AML-193 (cell line): ENCODE measurements at regions not wholly inside any gene's neighbourhood (a gene's known extent, or its start where the extent isn't known, plus 50 kb on each side); places are given as distances from the start of the nearest gene placed in this dataset.
"Not testable (repeated sequence)": the region's sequence is repeated elsewhere in the genome, so short reads cannot be mapped to it uniquely, and the experiment has no call there.

ENCODE experiments used
- DNase-seq, 2 experiments: peaks; one replicate each; lab custom pipeline; 2025; lab: John Stamatoyannopoulos, UW

DNA sequence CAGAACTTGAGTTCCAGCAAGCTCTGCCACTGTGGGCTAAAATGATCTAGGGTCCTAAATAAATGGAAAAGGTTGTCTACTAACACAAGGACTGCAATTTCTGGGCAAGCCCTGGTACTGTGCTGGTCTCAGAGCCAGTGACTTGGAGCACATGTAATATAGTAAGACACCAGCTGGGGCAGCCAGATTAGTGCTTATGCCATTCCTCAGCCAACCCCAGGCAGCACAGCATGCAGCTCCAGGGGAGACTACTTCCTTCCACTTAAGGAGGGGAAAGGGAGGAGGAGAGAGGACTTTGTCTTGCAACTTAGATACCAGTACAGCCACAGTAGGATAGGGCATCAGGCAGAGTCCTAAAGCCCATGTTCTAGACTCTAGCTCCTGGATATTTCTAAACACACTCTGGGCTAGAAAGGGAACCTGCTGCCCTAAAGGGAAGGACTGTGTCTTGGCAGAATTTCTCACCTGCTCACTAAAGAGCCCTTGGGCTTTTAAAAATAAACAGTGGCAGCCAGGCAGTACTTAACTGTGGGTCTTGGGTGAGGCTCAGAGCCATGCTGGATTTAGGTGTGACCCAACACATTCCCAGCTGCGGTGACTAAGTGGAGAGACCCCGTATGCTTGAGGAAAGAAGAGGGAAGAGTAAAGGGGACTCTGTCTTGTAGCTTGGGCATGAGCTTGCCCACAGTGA is 223.7 kb upstream of the BCHE start:
- no peak for DNase-seq

DNA sequence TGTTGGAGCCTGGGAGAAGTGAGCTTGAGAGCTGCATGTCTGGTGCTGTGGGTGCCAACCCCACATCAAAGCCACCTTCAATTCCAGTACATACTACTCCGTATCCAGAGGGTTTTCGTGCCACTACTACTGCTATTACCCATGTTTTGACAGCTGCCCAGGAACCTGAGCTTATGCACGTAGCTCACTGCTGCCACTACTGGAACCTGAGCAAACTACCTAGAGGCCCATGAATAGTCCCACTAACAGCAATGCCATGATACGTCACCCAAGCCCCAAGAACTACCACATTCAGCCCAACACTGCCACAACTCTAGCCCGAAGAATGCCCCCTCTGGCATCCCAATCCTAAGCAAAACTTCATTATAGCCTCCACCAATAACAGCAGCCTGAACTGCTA is 215.2 kb upstream of the BCHE start:
- DNase-seq, result no peak

DNA sequence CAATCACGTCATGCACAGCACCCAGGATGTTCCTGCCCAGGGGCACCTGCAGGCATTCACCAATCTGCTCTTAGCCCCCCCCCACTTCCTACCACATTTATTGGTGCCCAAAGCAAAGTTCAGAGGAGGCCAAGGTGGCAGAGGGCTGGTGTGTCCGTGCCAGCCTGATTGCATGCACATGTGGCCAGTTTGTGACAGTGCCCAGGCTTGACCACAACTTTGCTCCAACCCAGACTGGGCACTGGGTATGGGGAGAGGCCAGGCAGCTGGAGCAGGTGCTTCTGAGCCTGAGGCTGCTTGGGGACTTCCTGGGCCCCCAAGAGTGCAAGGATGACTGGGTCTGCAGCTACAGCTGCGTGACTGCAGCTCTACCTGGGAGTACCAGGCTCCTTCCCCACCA is 192.3 kb upstream of the BCHE start:
- DNase-seq, result no peak

DNA sequence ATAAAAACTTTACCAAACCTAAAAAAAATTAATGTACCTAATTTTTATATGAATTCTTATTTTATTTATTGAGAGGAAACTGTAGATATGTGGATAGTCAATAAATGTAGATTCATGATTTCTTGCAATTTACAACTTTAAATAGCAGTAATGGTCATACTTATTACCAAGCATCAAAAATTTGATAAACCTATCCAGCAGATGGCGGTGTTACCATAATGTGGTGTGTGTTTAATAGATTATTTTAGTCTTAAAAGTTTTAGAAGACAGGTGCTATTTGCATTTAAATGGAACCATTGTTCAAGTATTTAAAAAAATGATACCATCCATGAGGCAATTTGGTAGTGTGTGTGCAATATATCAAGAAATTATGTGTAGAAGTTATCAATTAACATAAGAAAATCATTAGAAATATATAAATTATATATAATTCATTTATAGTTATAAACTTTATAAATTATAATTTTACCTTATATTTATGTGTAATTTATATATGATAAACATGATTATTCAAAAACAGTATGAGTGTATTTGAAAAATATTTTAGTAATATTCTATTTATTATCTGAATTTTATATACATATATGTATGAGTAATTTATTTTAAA is 176.0 kb upstream of the BCHE start:
- DNase-seq, result peak; percentile 37 to 40

DNA sequence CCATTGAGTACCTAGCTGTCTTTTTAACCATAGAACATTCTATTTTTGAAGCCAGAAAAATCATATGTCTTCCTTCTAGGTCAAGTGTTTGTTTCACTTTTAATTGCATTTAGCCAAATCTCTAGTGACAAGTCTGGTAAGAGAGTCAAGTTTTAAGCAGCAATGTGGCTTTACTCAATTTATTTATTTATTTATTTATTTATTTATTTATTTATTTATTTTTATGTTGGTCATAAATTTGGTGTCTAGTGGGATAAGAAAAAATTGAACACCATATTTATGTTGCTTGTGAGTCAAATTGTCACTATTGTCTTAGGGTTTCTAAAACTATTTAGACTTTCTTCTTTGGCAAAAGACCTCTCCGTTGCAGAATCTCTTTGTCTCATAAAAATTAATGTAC is 174.5 kb upstream of the BCHE start:
- DNase-seq, result no peak

DNA sequence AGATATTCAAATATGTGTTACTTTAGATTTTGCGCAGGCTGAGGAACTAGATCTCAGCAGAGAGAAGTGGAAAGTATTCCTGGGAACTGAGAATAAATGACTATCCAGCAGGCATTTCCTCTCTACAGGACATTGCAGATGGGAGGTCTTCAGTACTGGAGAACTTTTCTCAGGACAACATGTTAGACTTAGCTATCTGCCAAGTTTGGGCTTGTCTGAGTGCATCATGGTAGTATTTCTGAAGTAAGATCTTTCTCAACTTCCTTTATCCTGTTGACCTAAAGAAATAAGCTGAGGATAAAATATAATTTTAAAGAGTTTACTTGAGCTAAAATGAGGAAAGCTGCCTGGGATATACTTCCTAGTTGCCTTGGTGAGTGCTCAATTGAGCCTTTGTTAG is 167.9 kb upstream of the BCHE start:
- no peak for DNase-seq

DNA sequence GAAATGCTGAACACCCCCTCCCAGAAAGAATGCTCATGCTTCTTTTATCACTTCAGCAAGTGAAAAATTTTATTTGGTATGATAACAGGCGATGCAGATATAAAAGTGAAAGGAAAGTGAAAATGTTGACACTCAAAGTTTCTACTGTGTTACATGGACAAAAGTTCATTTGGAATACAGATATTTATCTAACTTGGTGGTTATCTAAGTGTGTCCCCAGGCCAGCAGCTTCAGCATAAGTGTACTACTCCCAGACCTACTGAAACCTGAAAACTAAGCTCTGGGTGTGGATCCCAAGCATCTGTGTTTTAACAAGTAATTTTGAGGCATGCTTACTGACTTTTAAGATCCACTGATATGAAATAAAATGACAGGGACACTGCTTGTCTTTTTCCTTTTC is 157.1 kb upstream of the BCHE start:
- no peak for DNase-seq

DNA sequence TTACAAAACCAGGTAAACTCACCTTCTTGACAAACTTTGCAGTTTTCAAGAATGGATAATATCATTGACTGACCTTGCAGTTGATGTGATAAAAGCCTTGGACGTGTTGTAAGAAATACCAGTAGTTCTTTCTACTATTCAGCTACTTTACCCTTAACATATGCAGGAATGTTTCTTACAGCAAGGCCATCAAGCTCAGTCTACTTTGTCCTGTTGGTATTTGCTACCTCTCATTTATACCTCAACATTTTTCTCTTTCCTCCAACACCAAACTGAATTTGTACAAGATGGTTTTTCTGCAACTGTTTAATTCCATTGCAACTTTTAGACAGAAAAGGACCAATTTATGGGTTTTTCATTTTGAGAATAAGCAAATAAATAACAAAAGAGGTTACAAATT is 147.4 kb upstream of the BCHE start:
- no peak for DNase-seq

DNA sequence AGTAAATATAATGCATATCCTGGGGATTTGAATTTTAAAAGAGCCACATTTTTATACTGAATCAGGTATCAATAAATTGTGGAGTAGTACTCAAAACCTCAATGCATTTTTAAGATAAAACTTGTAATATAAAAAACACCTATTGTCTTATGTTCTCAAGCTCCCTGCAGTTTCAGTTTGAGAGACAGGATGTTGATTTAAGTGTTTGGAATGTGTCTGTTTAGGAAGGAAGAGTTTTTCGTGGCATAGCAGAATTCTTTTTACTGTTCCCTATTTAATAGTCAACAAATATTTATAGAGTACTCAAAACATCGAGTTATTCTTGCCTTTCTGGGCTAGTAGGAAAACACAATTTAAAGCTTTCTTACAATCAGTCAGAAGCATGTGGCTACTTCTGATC is 146.1 kb upstream of the BCHE start:
- DNase-seq, result no peak

DNA sequence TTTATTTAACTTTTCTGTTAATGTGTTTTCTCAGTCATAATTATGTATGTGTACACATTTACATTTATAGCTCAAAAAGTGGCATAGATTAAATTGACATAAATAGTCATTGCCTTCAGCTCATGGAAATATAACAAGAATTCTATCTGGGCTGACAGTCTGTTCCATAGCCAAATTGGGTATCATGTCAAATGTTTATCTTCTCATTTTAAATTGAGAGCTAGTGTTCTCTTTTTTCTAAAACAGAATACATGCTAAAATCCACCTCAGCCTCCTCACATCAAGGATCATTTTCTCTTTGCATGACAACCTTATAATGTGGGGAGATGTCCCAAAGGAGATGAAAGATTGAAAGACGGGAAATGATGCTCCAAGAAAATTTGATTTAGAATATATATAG is 144.1 kb upstream of the BCHE start:
- DNase-seq, result no peak

DNA sequence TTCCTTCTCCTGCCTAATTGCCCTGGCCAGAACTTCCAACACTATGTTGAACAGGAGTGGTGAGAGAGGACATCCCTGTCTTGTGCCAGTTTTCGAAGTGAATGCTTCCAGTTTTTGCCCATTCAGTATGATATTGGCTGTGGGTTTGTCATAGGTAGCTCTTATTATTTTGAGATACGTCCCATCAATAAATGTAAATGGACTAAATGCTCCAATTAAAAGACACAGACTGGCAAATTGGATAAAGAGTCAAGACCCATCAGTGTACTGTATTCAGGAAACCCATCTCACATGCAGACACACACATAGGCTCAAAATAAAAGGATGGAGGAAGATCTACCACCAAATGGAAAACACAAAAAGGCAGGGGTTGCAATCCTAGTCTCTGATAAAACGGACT is 123.6 kb upstream of the BCHE start:
- not testable (repeated sequence) for DNase-seq

DNA sequence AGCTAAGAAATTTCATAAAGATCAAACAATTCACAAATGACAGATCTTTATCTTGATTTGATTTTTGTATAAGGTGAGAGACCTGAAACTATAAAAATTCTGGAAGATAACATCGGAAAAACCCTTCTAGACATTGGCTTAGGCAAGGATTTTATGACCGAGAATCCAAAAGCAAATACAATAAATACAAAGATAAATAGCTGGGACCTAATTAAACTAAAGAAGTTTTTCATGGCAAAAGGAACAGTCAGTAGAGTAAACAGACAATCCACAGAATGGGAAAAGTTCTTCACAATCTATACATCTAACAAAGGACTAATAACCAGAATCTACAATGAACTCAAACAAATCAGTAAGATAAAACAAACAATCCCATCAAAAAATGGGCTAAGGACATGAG is 116.9 kb upstream of the BCHE start:
- DNase-seq, result no peak

DNA sequence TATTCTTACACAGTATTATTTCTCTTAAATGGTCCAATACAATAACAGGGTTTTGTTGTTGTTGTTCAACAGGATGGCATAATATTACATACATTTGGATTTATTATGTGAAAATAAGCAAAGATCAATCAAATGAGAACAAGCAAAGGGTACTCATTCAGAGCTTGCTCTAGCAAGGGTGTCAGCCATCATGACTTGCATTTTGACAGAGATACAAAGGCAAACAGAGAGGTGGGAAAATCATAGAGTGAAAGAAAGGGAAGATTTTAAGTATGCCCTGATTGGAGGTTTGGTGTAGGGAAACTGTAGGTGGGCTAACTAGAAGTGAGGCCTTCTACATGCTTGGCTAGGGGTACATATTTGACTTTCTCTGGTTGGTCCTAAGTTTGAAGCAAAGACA is 109.1 kb upstream of the BCHE start:
- no peak for DNase-seq

DNA sequence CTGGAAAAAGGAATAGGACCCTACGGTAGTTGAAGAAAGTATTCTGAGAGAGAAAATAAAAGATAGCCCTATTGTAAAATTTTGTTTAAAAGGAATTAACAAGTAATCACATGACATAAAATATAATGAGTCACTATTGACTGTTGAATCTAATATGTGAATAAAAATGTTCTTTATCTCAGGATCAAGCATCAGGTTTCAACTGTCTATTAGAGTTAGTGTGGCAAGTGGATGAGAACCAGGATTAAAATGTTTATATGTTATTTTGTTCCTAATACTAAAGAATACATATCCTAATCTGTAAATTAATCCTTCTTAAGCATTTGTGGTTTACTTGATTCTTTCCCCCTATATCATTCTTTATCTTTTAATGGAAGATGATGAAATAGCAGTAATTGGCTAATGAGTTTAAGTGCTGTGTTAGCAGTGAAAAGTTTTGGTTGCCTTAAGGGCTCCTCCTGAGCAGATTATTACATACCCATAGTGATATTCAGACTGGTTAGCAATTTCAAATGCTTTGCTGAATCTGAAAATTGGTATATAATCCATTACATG is 101.8 kb upstream of the BCHE start:
- DNase-seq, result no peak

DNA sequence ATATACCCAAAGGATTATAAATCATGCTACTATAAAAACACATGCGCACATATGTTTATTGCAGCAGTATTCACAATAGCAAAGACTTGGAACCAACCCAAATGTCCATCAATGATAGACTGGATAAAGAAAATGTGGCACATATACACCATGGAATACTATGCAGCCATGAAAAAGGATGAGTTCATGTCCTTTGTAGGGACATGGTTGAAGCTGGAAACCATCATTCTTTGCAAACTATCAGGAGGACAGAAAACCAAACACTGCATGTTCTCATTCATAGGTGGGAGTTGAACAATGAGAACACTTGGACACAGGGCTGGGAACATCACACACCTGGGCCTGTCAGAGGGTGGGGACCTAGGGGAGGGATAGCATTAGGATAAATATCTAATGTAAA is 98.9 kb upstream of the BCHE start:
- not testable (repeated sequence) for DNase-seq

DNA sequence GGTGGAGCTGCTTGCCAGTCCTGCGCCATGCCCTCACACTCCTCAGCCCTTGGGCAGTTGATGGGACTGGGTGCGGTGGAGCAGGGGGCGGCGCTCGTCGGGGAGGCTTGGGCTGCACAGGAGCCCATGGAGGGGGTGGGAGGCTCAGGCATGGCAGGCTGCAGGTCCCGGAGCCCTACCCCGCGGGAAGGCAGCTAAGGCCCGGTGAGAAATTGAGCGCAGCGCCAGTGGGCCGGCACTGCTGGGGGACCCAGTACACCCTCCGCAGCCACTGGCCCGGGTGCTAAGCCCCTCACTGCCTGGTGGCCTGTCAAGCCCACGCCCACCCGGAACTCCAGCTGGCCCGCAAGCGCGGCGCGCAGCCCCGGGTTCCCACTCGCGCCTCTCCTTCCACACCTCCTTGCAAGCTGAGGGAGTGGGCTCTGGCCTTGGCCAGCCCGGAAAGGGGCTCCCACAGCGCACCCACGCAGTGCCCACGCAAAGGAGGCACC is 87.1 kb upstream of the BCHE start:
- DNase-seq, result not testable (repeated sequence)

DNA sequence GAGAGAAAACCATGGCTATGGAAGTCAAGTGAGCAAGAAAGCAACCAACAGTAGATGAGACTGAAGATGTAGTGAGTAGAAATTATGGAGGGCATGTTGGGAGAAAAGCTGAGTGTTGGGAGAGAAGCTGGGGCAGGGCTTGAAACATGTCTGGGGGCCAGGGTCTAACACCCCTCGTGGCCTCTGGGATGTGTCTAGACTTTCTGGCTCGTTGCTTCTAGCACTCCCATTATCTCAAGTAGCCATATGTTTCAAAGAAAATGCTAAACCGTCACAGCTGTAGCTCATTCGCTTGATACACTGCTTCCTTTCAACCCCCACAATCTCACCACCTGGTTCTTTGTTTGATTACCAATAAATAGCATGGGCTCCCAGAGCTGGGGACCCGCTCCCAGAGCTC is 83.8 kb upstream of the BCHE start:
- DNase-seq, result no peak

DNA sequence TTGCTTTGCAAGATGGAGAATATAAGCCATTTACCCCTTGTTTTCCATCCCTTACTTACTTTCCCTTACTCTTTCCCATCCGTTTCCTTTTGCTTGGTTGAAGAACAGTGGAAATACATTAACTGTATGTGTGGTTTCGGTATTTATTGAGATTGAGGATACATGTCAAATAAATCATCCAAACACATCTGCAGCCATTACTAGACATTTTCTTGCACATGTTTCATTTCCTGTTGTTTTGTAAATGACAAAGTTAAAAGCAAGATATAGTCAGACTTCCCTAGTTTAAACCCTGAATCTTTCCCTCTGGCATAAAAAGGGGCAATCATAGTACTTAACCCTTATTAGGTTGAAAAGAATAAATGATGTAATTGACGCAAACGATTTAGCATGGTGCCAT is 82.1 kb upstream of the BCHE start:
- DNase-seq, result no peak

DNA sequence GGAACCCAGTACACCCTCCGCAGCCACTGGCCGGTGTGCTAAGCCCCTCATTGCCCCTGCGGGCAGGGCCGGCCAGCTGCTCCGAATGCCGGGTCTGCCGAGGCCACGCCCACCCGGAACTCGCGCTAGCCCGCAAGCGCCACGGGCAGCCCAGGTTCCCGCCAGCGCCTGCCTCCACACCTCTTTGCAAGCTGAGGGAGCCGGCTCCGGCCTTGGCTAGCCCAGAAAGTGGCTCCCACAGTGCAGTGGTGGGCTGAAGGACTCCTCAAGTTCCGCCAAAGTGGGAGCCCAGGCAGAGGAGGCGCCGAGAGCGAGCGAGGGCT is 81.4 kb upstream of the BCHE start:
- no peak for DNase-seq

DNA sequence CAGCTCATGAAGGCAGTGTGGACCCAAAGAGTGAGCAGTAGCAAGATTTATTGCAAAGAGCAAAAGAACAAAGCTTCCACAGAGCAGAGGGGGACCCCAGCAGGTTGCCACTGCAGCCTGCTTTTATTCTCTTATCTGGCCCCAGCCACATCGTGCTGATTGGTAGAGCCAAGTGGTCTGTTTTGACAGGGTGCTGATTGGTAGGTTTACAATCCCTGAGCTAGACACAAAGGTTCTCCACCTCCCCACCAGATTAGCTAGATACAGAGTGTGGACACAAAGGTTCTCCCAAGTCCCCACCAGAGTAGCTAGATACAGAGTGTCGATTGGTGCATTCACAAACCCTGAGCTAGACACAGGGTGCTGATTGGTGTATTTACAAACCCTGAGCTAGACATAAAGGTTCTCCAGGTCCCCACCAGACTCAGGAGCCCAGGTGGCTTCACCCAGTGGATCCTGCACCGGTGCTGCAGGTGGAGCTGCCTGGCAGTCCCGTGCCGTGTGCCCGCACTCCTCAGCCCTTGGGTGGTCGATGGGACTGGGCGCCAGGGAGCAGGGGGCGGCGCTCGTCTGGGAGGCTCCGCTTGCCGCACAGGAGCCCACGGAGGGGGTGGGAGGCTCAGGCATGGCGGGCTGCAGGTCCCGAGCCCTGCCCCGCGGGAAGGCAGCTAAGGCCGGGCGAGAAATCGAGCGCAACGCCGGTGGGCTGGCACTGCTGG is 80.9 kb upstream of the BCHE start:
- DNase-seq, result not testable (repeated sequence)

DNA sequence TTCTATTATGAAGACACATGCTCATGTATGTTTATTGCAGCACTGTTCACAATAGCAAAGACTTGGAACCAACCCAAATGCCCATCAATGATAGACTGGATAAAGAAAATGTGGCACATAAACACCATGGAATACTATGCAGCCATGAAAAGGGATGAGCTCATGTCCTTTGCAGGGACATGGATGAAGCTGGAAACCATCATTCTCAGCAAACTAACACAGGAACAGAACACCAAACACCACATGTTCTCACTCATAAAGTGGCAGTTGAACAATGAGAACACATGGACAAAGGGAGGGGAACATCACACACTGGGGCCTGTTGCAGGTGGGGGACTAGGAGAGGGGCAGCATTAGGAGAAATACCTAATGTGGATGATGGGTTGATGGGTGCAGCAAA is 77.9 kb upstream of the BCHE start:
- DNase-seq, result not testable (repeated sequence)

DNA sequence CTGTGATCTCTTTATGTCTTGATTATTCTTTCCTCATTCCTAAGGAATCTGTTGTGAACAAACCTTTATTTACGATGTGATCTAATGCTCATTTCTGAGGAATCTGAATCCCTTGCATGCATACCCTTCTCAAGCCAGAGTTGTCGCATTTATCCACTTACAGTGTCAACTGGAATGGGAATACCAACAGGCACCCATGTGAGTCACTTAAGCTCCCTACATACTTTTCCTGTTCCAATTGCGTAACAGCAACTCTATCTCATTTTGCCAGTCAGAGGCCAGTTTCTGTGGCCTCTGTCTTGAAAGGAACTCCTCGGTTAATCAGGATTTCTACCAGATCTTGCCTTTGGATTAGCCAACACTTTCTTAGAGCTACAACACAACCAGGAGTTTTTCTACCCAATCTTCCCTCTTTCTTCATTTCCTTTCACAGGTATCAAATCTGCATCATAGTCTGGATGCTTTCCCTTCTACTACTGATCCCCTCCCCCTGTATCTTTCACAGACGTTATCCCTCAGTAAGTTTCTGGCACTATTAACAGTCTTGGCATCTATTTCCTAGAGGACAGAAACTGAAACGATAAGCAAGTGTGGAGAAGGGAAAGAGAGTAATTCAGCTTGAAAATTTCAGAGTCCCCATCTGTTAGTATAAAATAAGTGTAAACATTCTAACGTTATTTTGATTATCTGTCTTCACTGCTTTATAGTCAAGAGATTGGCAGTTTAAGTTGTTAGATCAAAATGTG is 66.8 kb upstream of the BCHE start:
- DNase-seq, result no peak

DNA sequence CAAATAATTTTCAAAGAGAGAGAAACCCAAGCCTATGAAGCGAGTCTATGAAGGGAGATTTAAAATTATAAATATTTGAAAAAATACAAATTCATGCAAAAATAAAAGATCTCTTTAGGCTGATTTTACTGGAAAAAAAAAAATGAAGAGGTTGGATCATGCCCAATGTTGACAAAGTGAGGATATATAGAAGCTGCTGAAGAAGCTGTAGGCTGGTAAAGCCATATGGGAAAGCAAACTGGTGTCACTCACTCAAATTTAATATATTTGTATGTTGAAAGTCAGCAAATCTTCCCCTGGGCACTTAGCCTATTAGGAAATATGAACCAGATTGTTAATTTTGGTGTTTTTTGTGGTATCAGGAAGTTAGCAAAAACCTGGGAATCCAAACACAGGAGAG is 61.8 kb upstream of the BCHE start:
- no peak for DNase-seq
